ENCODE measurements at regions not wholly inside any gene's neighbourhood (a gene's known extent, or its start where the extent isn't known, plus 50 kb on each side); places are given as distances from the start of the nearest gene placed in this dataset.

- Histone ChIP-seq H3K36me3 (no peaks in the 10 kb centered on the region), H3K4me1 (no peaks in the 10 kb centered on the region), H3K4me3 (no peak overlapping the region), H3K9me3 (no peaks in the 10 kb centered on the region), H3K27me3 (replicated peaks in 1 of 7) (no peaks in the 10 kb centered on the region), H3K27ac (no peak overlapping the region)
- 58 to 74% (median 60%) methylated on average over 3 of the region's 3 CpGs for WGBS, 5 donors
- no peak for DNase-seq
- intact Hi-C loops (cut with DNase I; ENCODE audit: low total_unique reads), result no loop called here
- no peak for TF ChIP-seq CTCF (IDR thresholded peaks at IDR 0.05 in 8 of 11, conservative IDR thresholded peaks at IDR 0.05 in 3 of 11)
- no peak for TF ChIP-seq POLR2AphosphoS5 (IDR thresholded peaks at IDR 0.05)
- TF ChIP-seq POLR2A (IDR thresholded peaks at IDR 0.05), result no peak
Measured at GRCh38 chr10:106511917-106512316, 652.6 kb downstream of the SORCS1 start.

DNA sequence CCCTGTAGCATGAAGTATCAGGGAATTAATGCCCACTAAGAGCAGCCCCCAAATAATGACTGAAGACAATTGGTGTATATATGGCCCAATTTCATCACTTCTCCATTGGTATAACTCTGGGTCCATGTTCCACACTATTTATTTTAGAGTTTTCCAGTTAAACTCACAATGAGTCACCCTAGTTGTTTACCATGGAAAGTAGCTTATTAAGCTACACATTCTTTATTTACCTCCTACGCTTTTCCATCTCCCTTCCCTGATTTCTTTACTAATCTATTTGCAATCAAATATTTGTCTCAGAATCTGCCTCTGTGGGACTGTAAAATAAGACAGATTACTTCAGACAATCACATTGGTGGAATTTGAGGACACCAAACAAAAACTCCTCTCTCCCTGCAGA, 655.6 kb downstream of the SORCS1 start:
- no peak for DNase-seq

DNA sequence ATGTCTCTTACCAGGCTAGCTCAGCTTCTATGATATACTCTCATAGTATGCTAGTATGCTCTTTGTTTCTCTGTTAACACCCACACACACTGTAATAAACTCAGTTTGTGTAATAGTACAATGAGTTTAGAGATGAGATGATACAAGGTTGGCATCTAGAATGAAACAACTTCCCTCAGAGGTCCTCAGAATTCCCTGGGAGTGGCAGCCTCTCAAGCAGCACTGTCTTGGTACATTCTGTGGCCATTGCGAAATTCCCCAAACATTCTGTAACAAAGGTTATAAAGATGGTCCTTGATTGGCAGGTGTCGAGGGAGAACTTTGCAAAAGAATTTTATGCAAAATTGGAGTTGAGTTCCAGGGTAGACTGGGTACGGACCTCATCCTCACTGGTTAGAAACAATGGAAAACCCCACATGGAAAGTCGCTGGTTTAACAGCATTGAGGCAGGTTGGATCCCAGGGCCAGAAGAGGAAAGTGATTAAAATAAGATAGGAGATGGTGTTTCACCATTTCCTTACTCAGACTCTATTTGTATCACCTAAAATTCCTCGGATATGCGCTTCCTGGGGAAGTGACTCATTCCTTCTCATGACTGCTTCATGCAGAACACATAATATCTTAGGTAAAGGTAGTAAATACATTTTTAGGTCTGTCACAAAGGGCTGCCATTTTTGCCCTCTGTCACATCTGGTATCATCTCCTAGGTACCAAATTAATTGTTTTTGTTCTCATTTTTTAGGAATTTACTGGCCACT, 657.8 kb downstream of the SORCS1 start:
- Histone ChIP-seq H3K36me3 (no peaks in the 10 kb centered on the region), H3K9me3 (peaks cover 0 to 5% (median 0%) of the 10 kb centered on the region in 8 donors), H3K4me1 (no peaks in the 10 kb centered on the region), H3K4me3 (no peak overlapping the region), H3K27ac (no peak overlapping the region), H3K27me3 (replicated peaks in 1 of 7) (no peaks in the 10 kb centered on the region)
- DNase-seq, result no peak
- no peak for TF ChIP-seq CTCF (IDR thresholded peaks at IDR 0.05 in 8 of 11, conservative IDR thresholded peaks at IDR 0.05 in 3 of 11)
- no peak for TF ChIP-seq POLR2A (IDR thresholded peaks at IDR 0.05)
- no peak for TF ChIP-seq POLR2AphosphoS5 (IDR thresholded peaks at IDR 0.05)
- WGBS, 5 donors, result 65 to 73% (median 70%) methylated on average over 6 of the region's 6 CpGs
- intact Hi-C loops (cut with DNase I; ENCODE audit: low total_unique reads), result no loop called here

More for the DNA sequence above, 655.6 kb downstream of the SORCS1 start:
- Histone ChIP-seq H3K4me3 (no peak overlapping the region), H3K9me3 (peaks cover 0 to 5% (median 0%) of the 10 kb centered on the region in 8 donors), H3K27ac (no peak overlapping the region), H3K4me1 (no peaks in the 10 kb centered on the region), H3K36me3 (no peaks in the 10 kb centered on the region), H3K27me3 (replicated peaks in 1 of 7) (no peaks in the 10 kb centered on the region)
- intact Hi-C loops (cut with DNase I; ENCODE audit: low total_unique reads), result no loop called here
- TF ChIP-seq POLR2AphosphoS5 (IDR thresholded peaks at IDR 0.05) (no peak), CTCF (IDR thresholded peaks at IDR 0.05 in 8 of 11, conservative IDR thresholded peaks at IDR 0.05 in 3 of 11) (no peak), POLR2A (IDR thresholded peaks at IDR 0.05) (no peak)
- WGBS, 5 donors, result 78 to 84% (median 81%) methylated on average over 1 of the region's 1 CpG

GRCh38 chr10:106504536-106504935, 660.0 kb downstream of the SORCS1 start:
- no peak for TF ChIP-seq CTCF (IDR thresholded peaks at IDR 0.05 in 8 of 11, conservative IDR thresholded peaks at IDR 0.05 in 3 of 11)
- no peak for TF ChIP-seq POLR2A (IDR thresholded peaks at IDR 0.05)
- no peak for TF ChIP-seq POLR2AphosphoS5 (IDR thresholded peaks at IDR 0.05)
- Histone ChIP-seq H3K36me3 (no peaks in the 10 kb centered on the region), H3K9me3 (peaks cover 0 to 6% (median 0%) of the 10 kb centered on the region in 8 donors), H3K27ac (no peak overlapping the region), H3K4me3 (no peak overlapping the region), H3K4me1 (no peaks in the 10 kb centered on the region), H3K27me3 (replicated peaks in 1 of 7) (no peaks in the 10 kb centered on the region)
- intact Hi-C loops (cut with DNase I; ENCODE audit: low total_unique reads), result no loop called here
- WGBS, 5 donors, result 75 to 86% (median 82%) methylated on average over 6 of the region's 6 CpGs
- DNase-seq, result no peak

Measured in spleen (tissue), 11 donors.